ENCODE measurements at regions not wholly inside any gene's neighbourhood (a gene's known extent, or its start where the extent isn't known, plus 50 kb on each side); places are given as distances from the start of the nearest gene placed in this dataset.

- POLR2A ChIA-PET: interaction anchor here (0.7 kb wide), 1 partner anchor 805 kb away, joined by 3 read pairs; no protein-coding TSS in a partner anchor
- no peaks in the 10 kb centered on the region; the same call in 1 of the 2 replicates for H3K27me3 ChIP-seq (replicated peaks; ENCODE audit: control insufficient read depth, insufficient read depth, low read length)
- no peak for TF ChIP-seq CTCF (IDR thresholded peaks at IDR 0.05; ENCODE audit: insufficient read depth in 1 of 2, low read depth in 1 of 2, low read length in 1 of 2, severe bottlenecking in 1 of 2, unreplicated experiment in 1 of 2)
- peaks cover 12% of the 10 kb centered on the region for H3K27me3 Mint-ChIP-seq (ENCODE audit: insufficient read depth, unreplicated experiment)
- no peaks in the 10 kb centered on the region for H3K4me1 ChIP-seq
- no peak overlapping the region for H3K4me3 Mint-ChIP-seq (ENCODE audit: unreplicated experiment)
- no peak for DNase-seq
- intact Hi-C loops (cut with micrococcal nuclease; ENCODE audit: unreplicated experiment): no loop called here
- CTCF ChIA-PET: no interaction called here
- H3K9me3 ChIP-seq: no peaks in the 10 kb centered on the region
- H3K4me1 Mint-ChIP-seq (ENCODE audit: low read depth, unreplicated experiment): no peaks in the 10 kb centered on the region
- no peak overlapping the region for H3K27ac Mint-ChIP-seq (ENCODE audit: unreplicated experiment)
- no peaks in the 10 kb centered on the region for H3K9me3 Mint-ChIP-seq (ENCODE audit: unreplicated experiment)
- BruUV-seq (replicated peaks): no TSS peak
- no peak overlapping the region for H3K4me3 ChIP-seq (ENCODE audit: low read depth, low read length)
- H3K36me3 ChIP-seq (ENCODE audit: control insufficient read depth, insufficient read depth, low read length): no peaks in the 10 kb centered on the region
- H3K36me3 Mint-ChIP-seq (ENCODE audit: insufficient read depth, unreplicated experiment): no peaks in the 10 kb centered on the region
Observed at GRCh38 chr10:4651404-4652037, 174.5 kb upstream of the AKR1E2 start.

DNA sequence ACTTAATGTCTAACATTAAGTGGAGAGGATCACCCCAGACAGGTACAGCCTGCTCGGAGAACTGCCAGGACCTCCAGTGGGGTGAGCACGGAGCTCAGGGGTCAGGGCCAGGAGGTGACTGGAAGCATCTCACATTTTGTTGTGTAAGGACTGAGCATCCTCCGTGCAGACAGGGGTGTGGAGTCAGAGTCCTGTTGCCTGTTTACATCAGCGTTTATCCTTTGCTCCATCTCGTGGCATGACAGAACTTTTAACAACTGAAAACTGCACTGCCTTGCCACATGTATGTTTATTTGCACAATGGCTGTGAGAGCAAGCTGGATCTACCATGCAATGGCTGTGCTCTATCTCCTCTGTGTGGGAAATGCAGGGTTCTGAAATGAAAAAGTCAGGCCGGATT is 175.4 kb upstream of the AKR1E2 start:
- no peaks in the 10 kb centered on the region; the same call in 1 of the 2 replicates for H3K27me3 ChIP-seq (replicated peaks; ENCODE audit: control insufficient read depth, insufficient read depth, low read length)
- H3K4me1 ChIP-seq: no peaks in the 10 kb centered on the region
- no peaks in the 10 kb centered on the region for H3K9me3 Mint-ChIP-seq (ENCODE audit: unreplicated experiment)
- POLR2A ChIA-PET: no interaction called here
- no peak for TF ChIP-seq CTCF (IDR thresholded peaks at IDR 0.05; ENCODE audit: insufficient read depth in 1 of 2, low read depth in 1 of 2, low read length in 1 of 2, severe bottlenecking in 1 of 2, unreplicated experiment in 1 of 2)
- no peaks in the 10 kb centered on the region for H3K36me3 ChIP-seq (ENCODE audit: control insufficient read depth, insufficient read depth, low read length)
- no peaks in the 10 kb centered on the region for H3K4me1 Mint-ChIP-seq (ENCODE audit: low read depth, unreplicated experiment)
- intact Hi-C loops (cut with micrococcal nuclease; ENCODE audit: unreplicated experiment): no loop called here
- no peak overlapping the region for H3K4me3 Mint-ChIP-seq (ENCODE audit: unreplicated experiment)
- H3K27ac Mint-ChIP-seq (ENCODE audit: unreplicated experiment): no peak overlapping the region
- H3K9me3 ChIP-seq: no peaks in the 10 kb centered on the region
- H3K36me3 Mint-ChIP-seq (ENCODE audit: insufficient read depth, unreplicated experiment): no peaks in the 10 kb centered on the region
- H3K4me3 ChIP-seq (ENCODE audit: low read depth, low read length): no peak overlapping the region
- CTCF ChIA-PET: no interaction called here
- H3K27me3 Mint-ChIP-seq (ENCODE audit: insufficient read depth, unreplicated experiment): peaks cover 15% of the 10 kb centered on the region
- no peak for DNase-seq
- BruUV-seq (replicated peaks): no TSS peak

DNA sequence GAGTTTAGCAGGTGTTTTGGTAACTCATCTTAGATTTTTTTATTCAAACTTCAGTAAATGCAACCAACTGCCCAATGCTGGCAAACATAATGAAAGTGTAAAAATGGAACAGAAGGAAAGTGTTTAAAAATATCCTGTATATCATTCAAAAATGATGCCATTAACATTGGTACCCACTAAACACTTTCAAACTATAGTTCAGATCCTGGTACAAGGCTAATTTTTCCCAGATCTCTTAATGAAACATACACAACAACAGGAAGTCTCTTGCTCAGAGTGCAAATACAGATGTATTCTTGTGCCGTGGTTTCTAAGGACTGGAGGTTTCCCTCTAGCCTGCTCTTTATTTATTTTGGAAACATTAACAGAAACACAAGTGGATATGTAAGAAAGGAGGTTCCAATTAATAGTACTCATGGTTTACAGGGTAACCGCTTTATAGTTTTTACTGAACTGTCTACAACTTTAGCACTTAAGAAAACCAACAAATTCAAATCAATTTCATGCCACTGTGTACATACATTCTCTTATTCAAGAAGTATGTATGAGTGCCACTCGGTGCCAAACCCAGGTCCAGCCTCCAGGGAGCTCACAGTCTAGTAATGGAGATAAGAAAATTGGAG is 176.0 kb upstream of the AKR1E2 start:
- DNase-seq: no peak
- H3K4me3 ChIP-seq (ENCODE audit: low read depth, low read length): no peak overlapping the region
- H3K9me3 Mint-ChIP-seq (ENCODE audit: unreplicated experiment): no peaks in the 10 kb centered on the region
- ChIA-PET POLR2A (no interaction called here), CTCF (no interaction called here)
- H3K4me3 Mint-ChIP-seq (ENCODE audit: unreplicated experiment): no peak overlapping the region
- no peaks in the 10 kb centered on the region for H3K4me1 ChIP-seq
- no peaks in the 10 kb centered on the region for H3K36me3 Mint-ChIP-seq (ENCODE audit: insufficient read depth, unreplicated experiment)
- H3K27ac Mint-ChIP-seq (ENCODE audit: unreplicated experiment): no peak overlapping the region
- H3K27me3 Mint-ChIP-seq (ENCODE audit: insufficient read depth, unreplicated experiment): peaks cover 15% of the 10 kb centered on the region
- TF ChIP-seq CTCF (IDR thresholded peaks at IDR 0.05; ENCODE audit: insufficient read depth in 1 of 2, low read depth in 1 of 2, low read length in 1 of 2, severe bottlenecking in 1 of 2, unreplicated experiment in 1 of 2): no peak
- H3K4me1 Mint-ChIP-seq (ENCODE audit: low read depth, unreplicated experiment): no peaks in the 10 kb centered on the region
- no peaks in the 10 kb centered on the region for H3K36me3 ChIP-seq (ENCODE audit: control insufficient read depth, insufficient read depth, low read length)
- H3K9me3 ChIP-seq: no peaks in the 10 kb centered on the region
- no TSS peak for BruUV-seq (replicated peaks)
- no peaks in the 10 kb centered on the region; the same call in 1 of the 2 replicates for H3K27me3 ChIP-seq (replicated peaks; ENCODE audit: control insufficient read depth, insufficient read depth, low read length)
- intact Hi-C loops (cut with micrococcal nuclease; ENCODE audit: unreplicated experiment): no loop called here
